Effector memory CD8-positive, alpha-beta T cell (primary cell): ENCODE measurements at regions not wholly inside any gene's neighbourhood (a gene's known extent, or its start where the extent isn't known, plus 50 kb on each side); places are given as distances from the start of the nearest gene placed in this dataset.

ENCODE experiments used
- ATAC-seq: fragments of 150-1000 bp; cut with Tn5 transposase; replicated peaks from 2 replicates; pipeline ENCODE4 v1.10.0; 2021; ENCODE audit warnings: mild to moderate bottlenecking, moderate library complexity
- DNase-seq, 3 experiments: peaks; one replicate each; pipeline ENCODE4 v3.0.0; 2021
- H3K27ac Mint-ChIP-seq, 2 donors: one replicate each; pipeline ENCODE4 v1.8.0; 2022; ENCODE audit warnings: mild to moderate bottlenecking in 2 of 2, mixed read lengths in 2 of 2, moderate library complexity in 2 of 2
- H3K27me3 Mint-ChIP-seq, 2 donors: one replicate each; pipeline ENCODE4 v1.8.0; 2022; ENCODE audit warnings: mixed read lengths in 2 of 2
- H3K36me3 Mint-ChIP-seq: one replicate; pipeline ENCODE4 v1.8.0; 2022; ENCODE audit warnings: mild to moderate bottlenecking, moderate library complexity, mixed read lengths; ENCODE audit not compliant: insufficient read depth
- H3K4me1 Mint-ChIP-seq, 2 donors: one replicate each; pipeline ENCODE4 v1.8.0; 2022; ENCODE audit warnings: low read depth in 2 of 2, mixed read lengths in 2 of 2
- H3K4me3 Mint-ChIP-seq, 2 donors: one replicate each; pipeline ENCODE4 v1.8.0; 2022; ENCODE audit warnings: mild to moderate bottlenecking in 2 of 2, mixed read lengths in 2 of 2, moderate library complexity in 2 of 2
- H3K9me3 Mint-ChIP-seq, 2 donors: one replicate each; pipeline ENCODE4 v1.8.0; 2022; ENCODE audit warnings: mixed read lengths in 2 of 2

GRCh38 chr13:40175639-40176038 is 490.8 kb downstream of the FOXO1 start:
- no peak for ATAC-seq
- no peak for DNase-seq
- Mint-ChIP-seq H3K27me3 (peaks cover 0 to 19% of the 10 kb centered on the region in 2 donors), H3K9me3 (no peaks in the 10 kb centered on the region), H3K4me1 (peaks cover 4 to 10% of the 10 kb centered on the region in 2 donors), H3K27ac (no peak overlapping the region), H3K4me3 (no peak overlapping the region), H3K36me3 (peaks cover 3% of the 10 kb centered on the region)

- no peaks in the 10 kb centered on the region for H3K9me3 Mint-ChIP-seq
- no peak overlapping the region for H3K27ac Mint-ChIP-seq
- peaks cover 0 to 19% of the 10 kb centered on the region in 2 donors for H3K27me3 Mint-ChIP-seq
- DNase-seq: no peak
- H3K36me3 Mint-ChIP-seq: peaks cover 3% of the 10 kb centered on the region
- H3K4me1 Mint-ChIP-seq: peaks cover 4 to 10% of the 10 kb centered on the region in 2 donors
- no peak overlapping the region for H3K4me3 Mint-ChIP-seq
- ATAC-seq: no peak
Observed at GRCh38 chr13:40176242-40176641, 490.2 kb downstream of the FOXO1 start.

GRCh38 chr13:40178130-40178529 is 488.3 kb downstream of the FOXO1 start:
- no peak overlapping the region for H3K4me3 Mint-ChIP-seq
- H3K27me3 Mint-ChIP-seq: peaks cover 0 to 9% of the 10 kb centered on the region in 2 donors
- DNase-seq: no peak
- no peak overlapping the region for H3K27ac Mint-ChIP-seq
- H3K4me1 Mint-ChIP-seq: peaks cover 4 to 8% of the 10 kb centered on the region in 2 donors
- peaks cover 3% of the 10 kb centered on the region for H3K36me3 Mint-ChIP-seq
- no peak for ATAC-seq
- H3K9me3 Mint-ChIP-seq: no peaks in the 10 kb centered on the region

GRCh38 chr13:40179445-40180281 is 486.8 kb downstream of the FOXO1 start:
- H3K36me3 Mint-ChIP-seq: peaks cover 2% of the 10 kb centered on the region
- H3K4me3 Mint-ChIP-seq: no peak overlapping the region
- H3K4me1 Mint-ChIP-seq: peaks cover 4 to 15% of the 10 kb centered on the region in 2 donors
- no peaks in the 10 kb centered on the region for H3K9me3 Mint-ChIP-seq
- H3K27ac Mint-ChIP-seq: no peak overlapping the region
- no peak for ATAC-seq
- DNase-seq: no peak
- H3K27me3 Mint-ChIP-seq: peaks cover 0 to 8% of the 10 kb centered on the region in 2 donors

- no peak for DNase-seq
- peaks cover 11 to 18% of the 10 kb centered on the region in 2 donors for H3K4me1 Mint-ChIP-seq
- no peak overlapping the region for H3K27ac Mint-ChIP-seq
- H3K27me3 Mint-ChIP-seq: no peaks in the 10 kb centered on the region
- no peaks in the 10 kb centered on the region for H3K36me3 Mint-ChIP-seq
- no peak for ATAC-seq
- H3K4me3 Mint-ChIP-seq: no peak overlapping the region
- no peaks in the 10 kb centered on the region for H3K9me3 Mint-ChIP-seq
Observed at GRCh38 chr13:40180776-40181175, 485.7 kb downstream of the FOXO1 start.

GRCh38 chr13:40181203-40181845 is 485.1 kb downstream of the FOXO1 start:
- no peak for ATAC-seq
- no peaks in the 10 kb centered on the region for H3K27me3 Mint-ChIP-seq
- no peaks in the 10 kb centered on the region for H3K9me3 Mint-ChIP-seq
- H3K4me1 Mint-ChIP-seq: peaks cover 15 to 22% of the 10 kb centered on the region in 2 donors
- H3K4me3 Mint-ChIP-seq: no peak overlapping the region
- no peak overlapping the region for H3K27ac Mint-ChIP-seq
- no peak for DNase-seq
- no peaks in the 10 kb centered on the region for H3K36me3 Mint-ChIP-seq

GRCh38 chr13:40182591-40182990 is 483.9 kb downstream of the FOXO1 start:
- H3K4me1 Mint-ChIP-seq: peaks cover 28 to 33% of the 10 kb centered on the region in 2 donors
- H3K27ac Mint-ChIP-seq: no peak overlapping the region
- H3K4me3 Mint-ChIP-seq: no peak overlapping the region

GRCh38 chr13:40185414-40185813 is 481.0 kb downstream of the FOXO1 start:
- Mint-ChIP-seq H3K4me3 (no peak overlapping the region), H3K9me3 (no peaks in the 10 kb centered on the region), H3K27ac (no peak overlapping the region), H3K27me3 (no peaks in the 10 kb centered on the region), H3K36me3 (peaks cover 7% of the 10 kb centered on the region), H3K4me1 (peaks cover 52 to 54% of the 10 kb centered on the region in 2 donors)
- ATAC-seq: no peak
- DNase-seq: no peak

More at GRCh38 chr13:40182591-40182990, 483.9 kb downstream of the FOXO1 start:
- Mint-ChIP-seq H3K9me3 (no peaks in the 10 kb centered on the region), H3K27me3 (no peaks in the 10 kb centered on the region), H3K36me3 (peaks cover 4% of the 10 kb centered on the region)
- no peak for DNase-seq
- no peak for ATAC-seq

GRCh38 chr13:40186041-40186440 is 480.4 kb downstream of the FOXO1 start:
- ATAC-seq: no peak
- H3K4me3 Mint-ChIP-seq: peak overlapping the region; percentile 54 to 85
- no peaks in the 10 kb centered on the region for H3K27me3 Mint-ChIP-seq
- H3K4me1 Mint-ChIP-seq: peaks cover 58% of the 10 kb centered on the region in 2 donors
- no peaks in the 10 kb centered on the region for H3K9me3 Mint-ChIP-seq
- no peak overlapping the region for H3K27ac Mint-ChIP-seq
- H3K36me3 Mint-ChIP-seq: peaks cover 7% of the 10 kb centered on the region
- no peak for DNase-seq

- no peak for DNase-seq
- H3K4me1 Mint-ChIP-seq: peaks cover 63 to 66% of the 10 kb centered on the region in 2 donors
- peaks cover 7% of the 10 kb centered on the region for H3K36me3 Mint-ChIP-seq
- H3K9me3 Mint-ChIP-seq: no peaks in the 10 kb centered on the region
- no peaks in the 10 kb centered on the region for H3K27me3 Mint-ChIP-seq
- H3K4me3 Mint-ChIP-seq: peak overlapping the region; percentile 77 to 85
- peak; percentile 4 for ATAC-seq
- H3K27ac Mint-ChIP-seq: peak overlapping the region; percentile 62 to 81
Observed at GRCh38 chr13:40186626-40187323, 479.7 kb downstream of the FOXO1 start.

- Mint-ChIP-seq H3K36me3 (peaks cover 7% of the 10 kb centered on the region), H3K4me1 (peaks cover 63 to 68% of the 10 kb centered on the region in 2 donors), H3K9me3 (no peaks in the 10 kb centered on the region), H3K27me3 (no peaks in the 10 kb centered on the region), H3K27ac (peak overlapping the region; percentile 62 to 81), H3K4me3 (peak overlapping the region; percentile 77 to 85)
- peak; percentile 58 to 73 (median 61) for DNase-seq
- peak; percentile 89 for ATAC-seq
Observed at GRCh38 chr13:40187324-40187795, 479.1 kb downstream of the FOXO1 start.

- Mint-ChIP-seq H3K36me3 (peaks cover 7% of the 10 kb centered on the region), H3K27ac (peak overlapping the region; percentile 62 to 81), H3K4me1 (peaks cover 63 to 68% of the 10 kb centered on the region in 2 donors), H3K9me3 (no peaks in the 10 kb centered on the region), H3K4me3 (peak overlapping the region; percentile 77 to 85), H3K27me3 (no peaks in the 10 kb centered on the region)
- DNase-seq (peak in 1 of 3 experiments; percentile 22), ATAC-seq (peak; percentile 18)
Observed at GRCh38 chr13:40187841-40188591, 478.4 kb downstream of the FOXO1 start.

- Mint-ChIP-seq H3K27ac (peak overlapping the region in 1 of 2 donors; percentile 83), H3K4me1 (peaks cover 56 to 68% of the 10 kb centered on the region in 2 donors), H3K36me3 (peaks cover 7% of the 10 kb centered on the region), H3K27me3 (peaks cover 0 to 7% of the 10 kb centered on the region in 2 donors), H3K4me3 (peak overlapping the region; percentile 50 to 75), H3K9me3 (no peaks in the 10 kb centered on the region)
- DNase-seq (no peak), ATAC-seq (no peak)
Observed at GRCh38 chr13:40189426-40189825, 477.0 kb downstream of the FOXO1 start.
